ENCODE measurements at regions not wholly inside any gene's neighbourhood (a gene's known extent, or its start where the extent isn't known, plus 50 kb on each side); places are given as distances from the start of the nearest gene placed in this dataset.

GRCh38 chr4:26020083-26020668, 106.2 kb downstream of the SMIM20 start:
- no peak for DNase-seq (ENCODE audit: low read depth, low spot score)

DNA sequence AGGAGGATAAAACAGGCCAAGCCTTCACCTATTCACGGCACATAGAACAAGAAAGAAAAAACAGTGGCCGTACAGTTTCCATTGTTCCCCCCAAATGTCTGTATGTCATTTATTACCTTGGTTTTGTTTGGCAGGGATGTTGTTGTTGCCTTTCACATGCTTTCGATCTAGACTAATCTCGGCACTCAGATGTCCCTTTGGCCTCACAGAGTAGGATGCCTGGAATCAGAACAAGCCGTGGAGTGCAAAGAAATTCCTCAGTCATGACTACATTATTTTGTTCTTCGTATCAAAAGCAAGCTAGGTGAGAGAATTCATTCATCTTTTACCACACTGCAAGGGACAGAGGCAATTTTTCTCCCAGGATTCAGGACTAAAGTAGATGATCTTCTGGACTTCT, 106.9 kb downstream of the SMIM20 start:
- DNase-seq (ENCODE audit: low read depth, low spot score): no peak

DNA sequence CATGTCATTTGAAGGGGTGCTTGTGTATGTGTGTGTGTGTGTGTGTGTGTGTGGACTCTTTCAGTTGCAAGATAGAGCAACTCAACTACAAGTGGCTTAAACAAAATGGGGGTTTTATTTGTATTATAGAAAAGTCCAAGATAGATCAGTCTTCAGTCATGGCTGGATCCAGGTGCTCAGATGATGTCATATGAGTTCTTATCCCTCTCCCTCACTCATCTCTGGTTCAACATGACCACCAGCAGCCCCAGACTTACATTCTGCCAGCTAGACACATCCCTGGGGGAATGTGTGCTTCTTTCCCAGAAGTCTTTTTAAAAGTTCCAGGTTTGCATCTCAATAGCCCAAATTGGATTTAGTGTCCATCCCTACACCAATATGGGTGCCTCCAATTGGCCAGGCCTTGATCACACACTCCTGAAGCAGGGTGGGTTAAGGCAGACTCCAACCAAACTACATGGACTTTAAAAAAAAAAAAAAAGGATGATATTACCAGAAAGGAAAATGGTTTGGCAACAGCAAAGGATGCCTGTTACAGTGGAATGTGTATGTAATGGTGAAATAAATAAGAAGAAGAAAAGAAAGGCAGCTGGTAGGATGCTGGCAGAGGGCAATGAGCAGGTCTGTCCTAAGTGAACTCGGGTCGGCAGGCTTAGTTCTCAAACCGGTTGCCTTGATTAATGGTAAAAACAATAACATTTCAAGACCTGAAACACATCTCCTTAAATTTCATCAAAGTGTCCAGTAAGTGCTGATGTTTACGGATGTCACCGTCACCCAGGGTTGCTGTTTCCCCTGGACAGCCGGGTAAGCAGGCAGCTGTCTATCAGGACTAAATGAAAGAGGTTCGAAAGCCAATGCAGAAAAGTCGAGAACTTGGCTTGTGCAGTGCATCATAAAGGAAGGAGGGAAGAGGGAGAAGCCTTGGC, 107.7 kb downstream of the SMIM20 start:
- no peak for DNase-seq (ENCODE audit: low read depth, low spot score)

- peak; percentile 85 for DNase-seq (ENCODE audit: low read depth, low spot score)
Observed at GRCh38 chr4:26022346-26023202, 108.6 kb downstream of the SMIM20 start.

DNA sequence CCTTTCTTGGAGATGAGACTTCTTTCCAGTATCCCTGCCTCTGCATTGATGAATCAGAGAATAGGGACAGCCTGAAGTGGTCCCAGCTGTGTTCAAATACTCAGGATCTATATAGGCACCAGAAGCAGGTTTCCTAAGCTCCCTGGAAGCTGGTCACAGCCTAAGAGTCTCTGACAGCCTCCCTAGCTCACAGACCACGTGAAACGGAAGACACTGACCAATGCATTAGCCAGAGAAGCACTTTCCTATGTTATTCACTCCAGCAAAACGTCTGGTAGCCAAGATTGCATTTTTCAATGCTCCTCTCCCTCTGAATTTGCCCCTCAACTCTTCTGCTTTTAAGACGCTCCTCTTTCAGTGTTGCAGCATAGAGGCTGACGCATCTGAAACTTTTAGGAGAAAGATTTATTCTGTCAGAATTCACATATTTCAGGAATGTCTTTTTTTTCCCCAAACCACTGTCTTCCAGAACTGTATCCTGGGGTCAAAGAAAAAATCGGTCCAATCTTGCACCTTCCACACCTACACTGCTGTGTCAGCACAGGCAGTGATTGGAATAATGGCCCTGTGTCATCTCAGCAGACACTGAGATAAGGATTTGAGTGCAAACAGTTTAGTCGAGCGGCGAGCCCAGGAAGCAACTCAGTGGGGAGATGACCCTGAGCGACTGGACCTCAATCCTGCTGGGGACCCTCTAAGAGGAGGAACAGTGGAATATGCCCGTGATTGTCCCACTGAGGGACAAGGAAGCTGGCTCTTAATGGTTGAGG, 109.4 kb downstream of the SMIM20 start:
- no peak for DNase-seq (ENCODE audit: low read depth, low spot score)

DNA sequence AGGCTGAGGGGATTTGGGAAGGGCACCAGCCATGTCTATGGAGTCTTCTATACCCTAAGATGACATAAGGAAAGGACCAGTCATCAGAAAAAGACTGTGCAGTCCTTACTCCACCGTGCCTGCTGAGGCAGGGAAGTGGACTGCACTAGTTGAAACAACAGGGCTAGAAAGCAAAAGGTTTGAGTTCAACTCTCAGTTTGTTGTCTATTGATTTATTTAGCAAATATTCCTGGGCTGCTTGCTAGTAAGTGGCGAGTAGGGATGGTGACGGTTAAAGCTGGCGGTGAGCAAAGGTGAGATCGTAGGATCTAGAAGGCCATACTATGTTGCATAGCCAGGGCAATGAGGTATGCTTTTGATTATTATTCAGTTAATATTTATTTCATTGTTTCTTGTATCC, 110.1 kb downstream of the SMIM20 start:
- DNase-seq (ENCODE audit: low read depth, low spot score): no peak

DNA sequence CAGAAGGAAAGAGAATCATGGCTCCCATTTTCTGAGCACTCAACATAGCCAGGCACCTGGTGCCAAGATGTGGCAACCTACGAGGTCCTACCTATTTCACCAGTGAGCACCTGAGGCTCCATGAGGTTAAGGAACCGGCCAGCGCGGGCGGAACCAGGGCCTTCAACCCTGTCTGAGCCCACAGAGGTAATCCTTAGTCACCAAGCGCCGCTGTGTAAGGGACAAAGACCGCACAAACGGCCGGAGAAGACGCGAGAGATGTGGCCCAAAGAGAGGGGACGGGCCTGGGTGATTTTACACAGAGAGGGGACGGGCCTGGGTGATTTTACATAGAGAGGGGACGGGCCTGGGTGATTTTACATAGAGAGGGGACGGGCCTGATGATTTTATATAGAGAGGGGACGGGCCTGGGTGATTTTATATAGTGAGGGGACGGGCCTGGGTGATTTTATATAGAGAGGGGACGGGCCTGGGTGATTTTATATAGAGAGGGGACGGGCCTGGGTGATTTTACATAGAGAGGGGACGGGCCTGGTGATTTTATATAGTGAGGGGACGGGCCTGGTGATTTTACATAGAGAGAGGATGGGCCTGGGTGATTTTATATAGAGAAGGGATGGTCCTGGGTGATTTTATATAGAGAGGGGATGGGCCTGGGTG, 114.2 kb downstream of the SMIM20 start:
- no peak for DNase-seq (ENCODE audit: low read depth, low spot score)

DNA sequence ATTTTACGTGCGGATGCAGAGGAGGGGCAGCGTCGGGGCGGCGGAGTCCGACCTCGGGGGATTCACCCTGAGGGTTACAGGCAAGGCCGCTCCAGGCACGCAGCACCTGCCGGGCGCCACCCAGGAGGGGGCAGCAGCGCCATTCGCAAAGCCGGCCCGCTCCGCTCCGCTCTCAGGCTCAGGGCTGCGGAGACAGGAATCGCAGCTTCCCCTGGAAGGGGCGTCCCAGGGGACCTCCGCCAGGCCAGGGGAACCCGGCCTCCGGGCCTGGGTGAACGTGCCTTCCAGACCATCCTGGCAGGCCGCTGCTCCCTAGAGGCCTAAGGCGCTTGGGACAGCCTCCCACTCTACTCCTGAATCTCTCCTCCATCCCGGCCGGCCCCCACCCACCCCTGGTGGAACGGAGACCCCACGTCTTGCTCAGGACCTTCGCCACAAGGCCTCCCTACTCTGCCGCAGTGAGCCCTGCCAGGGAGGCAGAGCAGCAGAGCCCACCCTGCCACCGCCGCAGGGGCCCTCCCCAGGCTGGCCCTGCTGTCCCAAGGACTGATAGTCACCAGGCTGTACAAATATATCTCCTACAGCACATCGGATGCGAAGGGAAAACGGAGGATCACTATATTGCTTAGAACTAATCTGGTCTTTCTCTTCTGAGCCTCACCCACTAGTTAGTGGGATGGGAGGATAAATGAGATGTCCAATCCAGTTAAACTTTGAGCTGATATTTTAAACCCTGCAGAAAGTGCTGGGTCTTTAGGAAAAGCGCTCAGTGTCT, 115.0 kb downstream of the SMIM20 start:
- DNase-seq (ENCODE audit: low read depth, low spot score): no peak

- DNase-seq (ENCODE audit: low read depth, low spot score): no peak
Observed at GRCh38 chr4:26029568-26030131, 115.6 kb downstream of the SMIM20 start.

- DNase-seq (ENCODE audit: low read depth, low spot score): no peak
Observed at GRCh38 chr4:26030260-26030667, 116.2 kb downstream of the SMIM20 start.

DNA sequence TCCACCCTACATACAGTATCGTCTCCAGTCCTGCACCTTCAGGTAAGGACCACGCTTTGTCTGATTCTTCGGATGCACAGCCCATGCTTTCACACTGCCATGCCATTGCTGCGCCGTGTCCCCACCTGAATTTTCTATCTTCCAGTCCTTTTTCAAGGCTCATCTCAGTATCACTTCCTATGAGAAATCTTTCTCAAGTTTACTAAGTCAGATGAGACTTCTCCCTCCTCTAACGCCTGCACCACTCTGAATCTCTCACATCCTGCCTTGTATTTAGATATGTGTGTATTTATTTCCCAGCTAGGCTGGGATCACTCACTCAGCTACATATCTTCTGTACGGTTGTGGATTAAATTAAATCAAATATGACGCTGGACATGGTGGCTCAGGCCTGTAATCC, 116.8 kb downstream of the SMIM20 start:
- no peak for DNase-seq (ENCODE audit: low read depth, low spot score)

DNA sequence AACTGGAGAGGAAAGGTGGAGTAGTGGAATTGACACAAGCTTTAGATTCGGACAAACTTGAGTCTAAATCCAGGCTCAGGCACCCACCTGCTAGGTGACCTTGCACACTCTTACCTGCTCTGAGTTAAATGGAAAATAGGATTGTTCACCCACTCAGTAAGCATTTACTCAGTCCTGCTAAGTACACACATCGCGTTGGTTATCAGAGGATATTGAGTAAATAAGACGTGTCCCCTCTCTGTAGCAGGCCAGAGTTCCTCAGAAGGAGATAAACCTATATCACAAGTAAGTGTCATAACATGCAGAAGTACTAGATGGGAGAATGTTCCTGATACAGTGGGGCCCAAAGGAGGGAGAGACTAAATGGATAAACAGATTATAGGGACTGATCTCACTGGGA, 117.7 kb downstream of the SMIM20 start:
- DNase-seq (ENCODE audit: low read depth, low spot score): no peak

- DNase-seq (ENCODE audit: low read depth, low spot score): no peak
Observed at GRCh38 chr4:26032142-26032541, 118.1 kb downstream of the SMIM20 start.

- DNase-seq (ENCODE audit: low read depth, low spot score): no peak
Observed at GRCh38 chr4:26032630-26033317, 118.8 kb downstream of the SMIM20 start.

DNA sequence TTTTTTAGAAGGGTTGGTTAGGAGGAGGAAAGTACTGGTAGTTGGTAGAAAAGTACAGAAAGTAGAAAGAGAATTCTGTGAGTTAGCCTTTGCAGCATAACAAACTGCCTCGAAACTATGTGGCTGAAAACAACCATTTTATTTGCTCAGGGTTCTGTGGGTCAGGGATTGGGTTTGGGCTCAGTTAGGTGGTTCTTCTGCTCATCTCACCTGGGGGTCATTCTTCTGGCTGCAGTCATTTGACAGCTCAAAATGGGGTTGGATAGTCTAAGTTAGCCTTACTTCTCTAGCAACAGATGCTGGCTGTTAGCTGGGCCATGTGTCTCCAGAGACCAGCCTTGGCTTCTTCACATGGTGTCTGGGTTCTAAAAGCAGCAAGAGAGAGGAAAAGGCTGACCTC, 119.4 kb downstream of the SMIM20 start:
- no peak for DNase-seq (ENCODE audit: low read depth, low spot score)

DNA sequence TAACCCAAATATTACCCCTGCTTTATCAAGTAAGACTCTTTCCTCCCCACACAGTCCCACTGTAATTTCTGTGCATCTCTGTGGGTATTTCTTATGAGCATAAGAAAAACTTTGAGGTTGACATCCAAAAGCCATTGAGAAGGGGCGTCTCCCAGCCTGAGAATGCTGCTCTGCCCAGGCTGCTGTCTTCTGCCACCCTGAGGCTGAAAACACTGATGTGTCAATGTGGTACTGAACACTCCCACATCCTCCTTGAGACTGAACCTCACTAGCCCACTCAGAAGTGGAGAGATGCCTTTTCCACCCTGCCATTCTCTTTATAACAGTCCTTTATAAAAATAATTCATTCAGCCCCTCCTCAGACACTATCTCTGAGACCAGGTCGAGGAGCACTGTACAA, 120.8 kb downstream of the SMIM20 start:
- DNase-seq (ENCODE audit: low read depth, low spot score): no peak

GRCh38 chr4:26035921-26036320, 121.9 kb downstream of the SMIM20 start:
- DNase-seq (ENCODE audit: low read depth, low spot score): no peak

- no peak for DNase-seq (ENCODE audit: low read depth, low spot score)
Observed at GRCh38 chr4:26039639-26040359, 125.8 kb downstream of the SMIM20 start.

DNA sequence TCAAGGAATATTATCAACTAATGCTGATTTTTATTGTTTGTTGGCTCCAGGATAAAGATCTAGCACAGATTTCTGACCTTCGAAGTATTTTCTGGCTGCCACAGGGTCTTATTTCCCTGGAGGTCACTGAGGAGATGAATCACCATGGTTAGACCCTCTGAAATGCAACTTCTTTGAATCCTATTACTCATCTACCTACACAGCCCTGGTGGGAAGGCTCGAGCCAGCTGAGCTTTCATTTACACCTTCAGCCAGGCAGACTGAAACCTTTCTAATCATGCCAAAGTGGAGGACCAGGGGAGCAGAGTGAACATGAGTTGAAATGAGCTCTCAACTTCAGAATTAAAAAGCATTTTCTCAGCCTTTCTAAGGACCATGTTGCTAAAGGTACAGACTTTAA, 130.5 kb downstream of the SMIM20 start:
- DNase-seq (ENCODE audit: low read depth, low spot score): no peak
